NCI-H146 (cell line): ENCODE measurements at regions not wholly inside any gene's neighbourhood (a gene's known extent, or its start where the extent isn't known, plus 50 kb on each side); places are given as distances from the start of the nearest gene placed in this dataset.
"Not testable (repeated sequence)": the region's sequence is repeated elsewhere in the genome, so short reads cannot be mapped to it uniquely, and the experiment has no call there.

Experiments used
- DNase-seq: peaks from one replicate; lab custom pipeline; 2025; lab: John Stamatoyannopoulos, UW

GRCh38 chr14:61167642-61168041 is 113.5 kb downstream of the TMEM30B start:
- no peak for DNase-seq

- DNase-seq: no peak
Observed at GRCh38 chr14:61160798-61161197, 120.3 kb downstream of the TMEM30B start.

- DNase-seq: peak; percentile 24
Observed at GRCh38 chr14:61154641-61155040, 126.5 kb downstream of the TMEM30B start.

- peak; percentile 65 for DNase-seq
Observed at GRCh38 chr14:61153914-61154545, 127.1 kb downstream of the TMEM30B start.

GRCh38 chr14:61153431-61153830 is 127.7 kb downstream of the TMEM30B start:
- DNase-seq: peak; percentile 71

- DNase-seq: peak; percentile 63
Observed at GRCh38 chr14:61152851-61153364, 128.2 kb downstream of the TMEM30B start.

- no peak for DNase-seq
Observed at GRCh38 chr14:61151251-61151650, 129.9 kb downstream of the TMEM30B start.

GRCh38 chr14:61150851-61151250 is 130.3 kb downstream of the TMEM30B start:
- no peak for DNase-seq

- DNase-seq: no peak
Observed at GRCh38 chr14:61149896-61150295, 131.2 kb downstream of the TMEM30B start.

- no peak for DNase-seq
Observed at GRCh38 chr14:61148742-61149350, 132.3 kb downstream of the TMEM30B start.

GRCh38 chr14:61147831-61148549 is 133.1 kb downstream of the TMEM30B start:
- DNase-seq: no peak

- no peak for DNase-seq
Observed at GRCh38 chr14:61147381-61147821, 133.7 kb downstream of the TMEM30B start.

GRCh38 chr14:61146899-61147298 is 134.2 kb downstream of the TMEM30B start:
- no peak for DNase-seq

GRCh38 chr14:61145903-61146481 is 135.1 kb downstream of the TMEM30B start:
- DNase-seq: peak; percentile 84

- no peak for DNase-seq
Observed at GRCh38 chr14:61145034-61145902, 135.9 kb downstream of the TMEM30B start.

- DNase-seq: not testable (repeated sequence)
Observed at GRCh38 chr14:61144117-61145033, 136.8 kb downstream of the TMEM30B start.

GRCh38 chr14:61140872-61141271 is 140.3 kb downstream of the TMEM30B start:
- no peak for DNase-seq

- no peak for DNase-seq
Observed at GRCh38 chr14:61140271-61140670, 140.9 kb downstream of the TMEM30B start.

GRCh38 chr14:61139006-61139599 is 142.0 kb downstream of the TMEM30B start:
- no peak for DNase-seq

GRCh38 chr14:61132894-61133293 is 148.2 kb downstream of the TMEM30B start:
- no peak for DNase-seq
